CD4-positive, alpha-beta memory T cell (primary cell): ENCODE measurements at regions not wholly inside any gene's neighbourhood (a gene's known extent, or its start where the extent isn't known, plus 50 kb on each side); places are given as distances from the start of the nearest gene placed in this dataset.

Source experiments
- CTCF ChIA-PET: fragments of 350-600 bp; sonication (Branson Sonifier 250); formaldehyde crosslinking; loops from one replicate; lab custom pipeline; 2021; ENCODE audit warnings: inconsistent platforms; ENCODE audit not compliant: partially characterized antibody; lab: Charles Lee
- POLR2A ChIA-PET: fragments of 350-600 bp; sonication (Branson Sonifier 250); formaldehyde crosslinking; loops from one replicate; lab custom pipeline; 2021; ENCODE audit not compliant: partially characterized antibody; lab: Charles Lee
- DNase-seq, 5 donors: peaks; one replicate each; pipeline versions ENCODE4 v3.0.0 to v3.0.0-alpha.2; 2020 to 2022; ENCODE audit warnings: mixed read lengths in 1 of 5
- H3K27ac ChIP-seq: one replicate; pipeline ENCODE4 v1.7.0; 2013; ENCODE audit warnings: low read depth, low read length
- H3K27me3 ChIP-seq: 2 replicates; pipeline ENCODE4 v1.7.0; 2013; ENCODE audit warnings: mild to moderate bottlenecking, low read length, moderate library complexity; ENCODE audit not compliant: insufficient read depth
- H3K36me3 ChIP-seq: 2 replicates; pipeline ENCODE4 v1.7.0; 2013; ENCODE audit warnings: mild to moderate bottlenecking, low read length, moderate library complexity; ENCODE audit not compliant: insufficient read depth
- H3K4me1 ChIP-seq: 2 replicates; pipeline ENCODE4 v1.7.0; 2013; ENCODE audit warnings: mild to moderate bottlenecking, low read length, moderate library complexity; ENCODE audit not compliant: insufficient read depth
- H3K4me3 ChIP-seq, 2 donors: one replicate each; pipeline ENCODE4 v1.7.0; 2013; ENCODE audit warnings: low read length in 2 of 2, mild to moderate bottlenecking in 1 of 2
- H3K9me3 ChIP-seq, 2 donors: one replicate each; pipeline ENCODE4 v1.7.0; 2013; ENCODE audit warnings: low read length in 2 of 2, control low read depth in 1 of 2; ENCODE audit not compliant: control insufficient read depth in 1 of 2
- H3K27ac Mint-ChIP-seq, 7 donors: one replicate each; pipeline ENCODE4 v1.8.0; 2020 to 2021; ENCODE audit warnings: mixed read lengths in 7 of 7, mild to moderate bottlenecking in 6 of 7, inconsistent platforms in 3 of 7, moderate library complexity in 3 of 7
- H3K27me3 Mint-ChIP-seq, 2 donors: one replicate each; pipeline ENCODE4 v1.8.0; 2020 to 2021; ENCODE audit warnings: mixed read lengths in 2 of 2
- H3K36me3 Mint-ChIP-seq, 2 donors: one replicate each; pipeline ENCODE4 v1.8.0; 2020 to 2021; ENCODE audit warnings: mixed read lengths in 2 of 2, inconsistent platforms in 1 of 2, mild to moderate bottlenecking in 1 of 2
- H3K4me1 Mint-ChIP-seq, 4 donors: one replicate each; pipeline ENCODE4 v1.8.0; 2020 to 2021; ENCODE audit warnings: mixed read lengths in 4 of 4, mild to moderate bottlenecking in 1 of 4
- H3K4me3 Mint-ChIP-seq, 8 donors: one replicate each; pipeline ENCODE4 v1.8.0; 2020 to 2021; ENCODE audit warnings: mixed read lengths in 8 of 8, mild to moderate bottlenecking in 7 of 8, moderate library complexity in 6 of 8, inconsistent platforms in 3 of 8
- H3K9me3 Mint-ChIP-seq, 8 donors: one replicate each; pipeline ENCODE4 v1.8.0; 2020 to 2021; ENCODE audit warnings: mixed read lengths in 8 of 8, mild to moderate bottlenecking in 5 of 8, inconsistent platforms in 3 of 8, moderate library complexity in 1 of 8
- intact Hi-C: fragments of 100-400 bp; cut with micrococcal nuclease; formaldehyde crosslinking; loops from one replicate; pipeline ENCODE4 v1.15.1; 2023

DNA sequence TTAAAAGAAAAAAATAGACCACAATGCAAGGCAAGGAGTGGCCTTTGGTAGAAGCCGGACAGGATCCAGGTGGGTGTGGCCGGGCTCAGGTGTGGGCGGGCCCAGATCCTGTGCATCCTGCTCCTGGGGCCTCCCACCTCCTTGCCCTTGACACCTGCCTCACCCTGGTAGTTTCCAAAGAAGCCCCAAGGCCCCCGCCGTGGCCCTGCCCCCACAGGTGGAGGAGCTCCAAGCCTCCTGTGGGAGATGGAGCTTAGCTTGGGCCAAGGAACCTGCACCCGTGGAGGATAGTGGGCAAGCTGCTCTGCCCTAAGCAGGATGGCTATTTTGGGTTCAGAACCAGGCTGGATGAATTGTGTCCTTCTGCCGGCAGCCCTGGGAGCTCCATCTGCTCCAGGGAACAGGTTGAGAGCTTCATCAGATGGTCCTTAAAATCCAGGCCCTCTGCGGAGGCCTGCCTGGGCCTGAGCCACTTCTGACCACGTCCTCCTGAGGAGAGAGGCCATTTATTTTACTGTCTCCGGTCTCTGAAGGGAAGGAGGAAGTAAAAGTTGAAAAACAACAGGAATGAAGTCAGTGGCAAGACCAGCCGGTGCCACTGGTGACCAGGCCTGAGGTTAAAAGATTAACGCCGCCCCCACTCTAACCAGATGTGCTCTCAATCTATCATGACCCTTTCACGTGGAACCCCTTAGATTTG is 53.9 kb upstream of the KLF13 start:
- no peaks in the 10 kb centered on the region for H3K9me3 ChIP-seq
- peaks cover 17% of the 10 kb centered on the region for H3K4me1 ChIP-seq
- ChIA-PET POLR2A (interaction anchor here (0.6 to 2.0 kb wide), 4 partner anchors 8 to 96 kb away, joined by 3 to 5 read pairs (median 4); no protein-coding TSS in a partner anchor), CTCF (interaction anchor here (1.8 kb wide), 1 partner anchor 9 kb away, joined by 5 read pairs; no protein-coding TSS in a partner anchor)
- H3K27me3 Mint-ChIP-seq: no peaks in the 10 kb centered on the region
- H3K27ac Mint-ChIP-seq: no peak overlapping the region
- H3K9me3 Mint-ChIP-seq: peaks cover 0 to 2% (median 0%) of the 10 kb centered on the region in 8 donors
- H3K36me3 ChIP-seq: no peaks in the 10 kb centered on the region
- peaks cover 13 to 31% (median 18%) of the 10 kb centered on the region in 4 donors for H3K4me1 Mint-ChIP-seq
- H3K36me3 Mint-ChIP-seq: no peaks in the 10 kb centered on the region
- no peak overlapping the region for H3K27ac ChIP-seq
- DNase-seq: no peak
- intact Hi-C loops: no loop called here
- H3K27me3 ChIP-seq: no peaks in the 10 kb centered on the region
- H3K4me3 ChIP-seq: no peak overlapping the region
- no peak overlapping the region for H3K4me3 Mint-ChIP-seq

DNA sequence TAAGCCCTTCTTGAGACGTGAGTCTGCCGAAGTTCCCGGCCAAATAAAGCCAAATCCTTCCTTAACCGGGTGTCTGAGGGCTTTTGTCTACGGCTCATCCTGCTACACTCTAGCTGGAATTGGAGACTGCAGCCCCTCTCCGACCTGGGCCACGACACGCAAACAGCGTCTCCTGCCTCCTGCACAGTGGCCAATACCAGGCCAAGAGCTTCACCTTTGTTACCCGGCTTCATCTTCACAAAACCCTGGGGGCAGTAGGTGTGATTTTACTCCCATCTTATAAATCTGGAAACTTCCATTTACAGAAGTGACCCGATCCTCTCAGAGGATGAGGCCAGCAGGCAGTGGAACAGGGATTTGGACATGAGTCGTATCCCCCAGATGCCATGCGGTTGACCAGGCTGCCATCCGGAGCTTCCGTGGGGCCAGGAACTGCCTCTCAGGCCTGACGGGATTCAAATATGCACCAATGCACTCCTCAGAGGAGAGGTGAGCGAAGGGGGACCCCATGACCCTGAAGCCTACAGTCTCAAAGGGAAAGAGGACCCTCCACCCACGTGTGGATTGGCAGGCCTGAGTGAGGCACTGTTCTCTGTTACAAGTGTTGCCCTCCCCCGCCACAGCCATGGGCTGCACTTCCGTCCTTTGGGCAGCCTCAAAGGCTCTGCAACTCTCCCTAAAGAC is 53.2 kb upstream of the KLF13 start:
- H3K27ac ChIP-seq: no peak overlapping the region
- no peaks in the 10 kb centered on the region for H3K9me3 ChIP-seq
- DNase-seq: no peak
- no peaks in the 10 kb centered on the region for H3K36me3 Mint-ChIP-seq
- ChIA-PET CTCF (interaction anchor here (1.8 kb wide), 1 partner anchor 10 kb away, joined by 5 read pairs; no protein-coding TSS in a partner anchor), POLR2A (interaction anchor here (0.6 to 1.5 kb wide), 2 partner anchors 9 to 96 kb away, joined by 3 to 5 read pairs; no protein-coding TSS in a partner anchor)
- no peak overlapping the region for H3K4me3 ChIP-seq
- peaks cover 8 to 24% (median 11%) of the 10 kb centered on the region in 4 donors for H3K4me1 Mint-ChIP-seq
- H3K27ac Mint-ChIP-seq: peak overlapping the region in 2 of 7 donors; percentile 32 to 61
- H3K4me3 Mint-ChIP-seq: no peak overlapping the region
- H3K27me3 Mint-ChIP-seq: no peaks in the 10 kb centered on the region
- intact Hi-C loops: no loop called here
- H3K4me1 ChIP-seq: peaks cover 10% of the 10 kb centered on the region
- no peaks in the 10 kb centered on the region for H3K27me3 ChIP-seq
- H3K36me3 ChIP-seq: no peaks in the 10 kb centered on the region
- peaks cover 0 to 2% (median 0%) of the 10 kb centered on the region in 8 donors for H3K9me3 Mint-ChIP-seq

DNA sequence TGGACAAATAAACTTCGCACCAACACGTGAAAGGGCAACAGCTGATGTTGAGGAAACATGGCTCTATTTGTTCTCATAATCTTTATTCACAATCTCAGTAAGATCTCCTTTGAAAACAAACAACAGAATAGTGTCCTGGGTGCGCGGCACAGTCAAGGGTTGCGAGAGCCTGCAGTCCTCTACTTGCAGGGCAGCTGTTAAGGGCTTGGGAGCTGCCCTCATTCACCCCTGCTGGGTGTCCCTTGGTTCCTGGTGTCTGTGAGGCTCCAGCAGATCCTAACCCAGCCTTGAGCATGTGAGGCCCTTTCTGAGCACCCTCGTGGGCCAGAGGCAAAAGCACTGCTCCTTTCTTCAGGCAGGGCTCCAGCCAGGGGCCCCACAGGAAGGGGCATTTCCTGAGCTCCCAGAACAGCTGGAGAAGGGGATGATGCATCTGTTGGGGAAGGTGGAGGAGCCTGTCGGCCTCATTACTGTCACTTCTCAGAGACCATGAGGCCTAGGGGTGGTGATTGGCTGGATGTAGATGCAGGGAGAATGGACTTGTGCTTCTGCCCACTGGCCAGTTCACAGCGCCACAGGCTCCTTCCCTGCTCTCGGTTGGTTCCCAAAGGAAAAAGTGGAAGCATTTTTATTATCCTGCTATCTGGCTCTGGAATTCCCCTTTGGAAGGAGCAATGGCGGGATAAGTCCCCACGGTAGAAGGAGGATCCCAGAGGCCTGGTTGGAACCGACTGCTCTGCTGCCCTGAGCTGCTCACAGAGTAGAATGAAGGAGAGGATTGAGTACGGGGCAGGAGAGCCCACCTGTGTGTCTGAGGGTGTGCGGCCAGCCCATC is 51.9 kb upstream of the KLF13 start:
- H3K36me3 ChIP-seq: no peaks in the 10 kb centered on the region

DNA sequence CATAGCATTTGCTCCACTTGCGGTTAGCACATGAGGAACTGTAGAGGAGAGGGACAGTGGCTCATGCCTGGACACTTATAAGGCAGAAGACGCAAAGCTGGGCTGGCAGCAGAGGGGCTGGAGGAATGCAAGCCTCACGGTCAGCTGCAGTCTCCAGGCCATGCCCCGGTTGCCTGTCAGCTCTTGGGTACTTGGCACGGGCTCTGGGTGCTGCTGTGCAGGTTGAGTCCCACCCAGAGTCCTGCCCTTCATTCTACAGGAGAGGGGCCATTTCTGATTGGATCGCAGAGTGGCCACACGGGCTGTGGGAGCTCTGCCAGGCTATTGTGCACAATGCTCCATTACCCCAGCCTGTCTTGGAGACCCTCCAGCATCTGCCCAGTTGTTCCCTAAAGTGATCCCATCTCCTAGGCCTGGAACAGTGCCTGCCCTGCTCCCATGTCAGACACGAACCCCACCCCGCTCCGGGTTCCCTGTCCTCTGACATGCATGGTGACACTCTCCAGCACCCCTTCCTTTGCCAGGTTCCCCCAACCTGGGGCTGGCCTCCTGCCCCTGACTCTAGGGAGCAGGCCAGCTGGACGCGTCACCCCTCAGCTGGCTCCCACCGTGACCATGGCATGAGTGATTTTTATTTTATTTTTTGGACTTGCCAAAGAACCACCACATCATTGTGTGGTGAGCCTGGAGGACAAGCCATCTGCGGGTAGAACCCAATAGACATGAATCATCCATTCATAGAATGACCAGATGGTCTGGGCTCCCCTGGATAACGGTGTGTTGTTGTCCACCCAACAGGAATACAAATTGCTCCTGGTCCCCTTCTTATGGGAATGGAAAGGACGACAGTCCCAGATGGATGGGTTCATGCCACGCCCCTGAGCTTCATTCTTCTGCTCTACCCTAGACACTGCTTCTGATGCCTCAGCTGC is 51.0 kb upstream of the KLF13 start:
- no peak overlapping the region for H3K4me3 Mint-ChIP-seq
- DNase-seq: no peak
- intact Hi-C loops: no loop called here
- H3K36me3 ChIP-seq: no peaks in the 10 kb centered on the region
- peaks cover 8 to 29% (median 15%) of the 10 kb centered on the region in 4 donors for H3K4me1 Mint-ChIP-seq
- no peaks in the 10 kb centered on the region for H3K27me3 Mint-ChIP-seq
- ChIA-PET CTCF (interaction anchor here (1.2 kb wide), 1 partner anchor 9 kb away, joined by 3 read pairs; no protein-coding TSS in a partner anchor), POLR2A (interaction anchor here (0.8 to 1.8 kb wide), 3 partner anchors 9 to 86 kb away, joined by 3 to 6 read pairs (median 3); partner anchors contain the start of gene KLF13)
- no peak overlapping the region for H3K4me3 ChIP-seq
- H3K27ac Mint-ChIP-seq: peak overlapping the region in 1 of 7 donors; percentile 53
- H3K27ac ChIP-seq: no peak overlapping the region
- H3K4me1 ChIP-seq: peaks cover 10% of the 10 kb centered on the region
- no peaks in the 10 kb centered on the region for H3K9me3 ChIP-seq
- H3K36me3 Mint-ChIP-seq: no peaks in the 10 kb centered on the region
- H3K27me3 ChIP-seq: no peaks in the 10 kb centered on the region
- peaks cover 0 to 2% (median 0%) of the 10 kb centered on the region in 8 donors for H3K9me3 Mint-ChIP-seq

More for the DNA sequence above, 51.9 kb upstream of the KLF13 start:
- intact Hi-C loops: no loop called here
- H3K4me1 Mint-ChIP-seq: peaks cover 11 to 26% (median 17%) of the 10 kb centered on the region in 4 donors
- no peak for DNase-seq
- Histone ChIP-seq H3K4me1 (peaks cover 10% of the 10 kb centered on the region), H3K9me3 (no peaks in the 10 kb centered on the region), H3K4me3 (no peak overlapping the region), H3K27me3 (no peaks in the 10 kb centered on the region), H3K27ac (no peak overlapping the region)
- no peaks in the 10 kb centered on the region for H3K27me3 Mint-ChIP-seq
- ChIA-PET CTCF (interaction anchor here (0.9 to 1.2 kb wide), 2 partner anchors 8 to 13 kb away, joined by 3 read pairs; no protein-coding TSS in a partner anchor), POLR2A (interaction anchor here (0.8 to 1.8 kb wide), 2 partner anchors 51 to 87 kb away, joined by 3 to 6 read pairs; partner anchors contain the start of gene KLF13)
- peak overlapping the region in 1 of 7 donors; percentile 57 for H3K27ac Mint-ChIP-seq
- peak overlapping the region in 1 of 8 donors; percentile 31 for H3K4me3 Mint-ChIP-seq
- H3K9me3 Mint-ChIP-seq: peaks cover 0 to 2% (median 0%) of the 10 kb centered on the region in 8 donors
- no peaks in the 10 kb centered on the region for H3K36me3 Mint-ChIP-seq

DNA sequence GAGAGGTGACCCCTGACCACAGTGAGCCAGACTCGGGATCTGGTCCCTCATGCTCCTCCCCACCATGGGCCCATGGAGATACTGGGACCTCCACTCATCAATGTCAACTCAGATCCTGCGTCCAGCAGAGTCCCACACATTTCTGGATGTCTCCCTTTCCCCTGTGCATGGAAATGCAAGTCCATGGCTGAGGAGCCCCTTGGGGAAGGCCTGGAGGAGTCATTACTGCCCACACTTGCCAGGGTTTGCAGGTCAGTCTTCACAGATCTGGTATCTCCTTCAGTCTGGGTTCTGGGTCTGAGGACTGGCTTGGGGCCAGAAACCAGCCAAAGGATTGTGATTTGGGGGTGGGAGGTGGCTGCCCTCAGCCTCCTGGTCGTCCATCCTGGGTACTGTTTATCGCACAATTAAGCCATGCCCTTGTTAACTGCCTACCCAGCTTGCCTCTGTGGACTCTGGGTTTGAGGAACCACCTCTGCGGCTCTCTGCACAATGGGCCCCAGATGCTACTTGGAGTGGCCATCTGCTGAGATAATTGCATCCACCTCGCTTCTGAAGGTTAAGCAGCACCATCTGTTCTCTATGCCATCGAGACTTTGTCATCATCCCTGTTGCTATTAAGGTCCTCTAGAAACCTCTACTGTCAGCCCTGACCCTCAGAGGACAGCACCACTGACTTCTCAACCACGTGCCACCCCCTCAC is 49.9 kb upstream of the KLF13 start:
- no peak overlapping the region for H3K4me3 ChIP-seq
- H3K27ac ChIP-seq: no peak overlapping the region
- H3K9me3 ChIP-seq: no peaks in the 10 kb centered on the region
- intact Hi-C loops: no loop called here
- Mint-ChIP-seq H3K27me3 (no peaks in the 10 kb centered on the region), H3K4me3 (no peak overlapping the region), H3K36me3 (no peaks in the 10 kb centered on the region), H3K4me1 (peaks cover 8 to 19% (median 15%) of the 10 kb centered on the region in 4 donors), H3K9me3 (no peaks in the 10 kb centered on the region), H3K27ac (peak overlapping the region in 2 of 7 donors; percentile 22 to 38)
- ChIA-PET CTCF (no interaction called here), POLR2A (interaction anchor here (1.0 kb wide), 1 partner anchor 10 kb away, joined by 3 read pairs; no protein-coding TSS in a partner anchor)
- peaks cover 6% of the 10 kb centered on the region for H3K4me1 ChIP-seq
- DNase-seq: no peak
- H3K36me3 ChIP-seq: no peaks in the 10 kb centered on the region
- H3K27me3 ChIP-seq: no peaks in the 10 kb centered on the region
